HG03108 (cell line): ENCODE measurements at regions not wholly inside any gene's neighbourhood (a gene's known extent, or its start where the extent isn't known, plus 50 kb on each side); places are given as distances from the start of the nearest gene placed in this dataset.
"Not testable (repeated sequence)": the region's sequence is repeated elsewhere in the genome, so short reads cannot be mapped to it uniquely, and the experiment has no call there.

Source experiments
- ATAC-seq: cut with Tn5 transposase; IDR thresholded peaks from one replicate; pipeline ENCODE4 v1.9.1; 2021; ENCODE audit warnings: moderate library complexity; ENCODE audit not compliant: unreplicated experiment

- no peak for ATAC-seq
These were observed 415.4 kb upstream of the GRAMD2B start for GRCh38 chr5:126007841-126008240.

- ATAC-seq = no peak
These were observed 413.6 kb upstream of the GRAMD2B start for GRCh38 chr5:126009566-126009965.

DNA sequence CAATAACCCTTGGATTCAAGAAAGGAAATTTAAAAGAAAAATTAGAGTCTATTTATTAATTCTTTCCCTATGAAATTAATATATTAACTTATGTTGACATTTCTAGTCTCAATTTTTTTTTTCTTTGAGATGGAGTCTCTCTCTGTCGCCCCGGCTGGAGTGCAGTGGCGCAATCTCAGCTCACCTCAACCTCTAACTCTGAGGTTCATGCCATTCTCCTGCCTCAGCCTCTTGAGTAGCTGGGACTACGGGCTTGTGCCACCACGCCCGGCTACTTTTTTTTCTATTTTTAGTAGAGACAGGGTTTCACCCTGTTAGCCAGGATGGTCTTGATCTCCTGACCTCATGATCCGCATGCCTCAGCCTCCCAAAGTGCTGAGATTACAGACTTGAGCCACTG, 411.7 kb upstream of the GRAMD2B start:
- not testable (repeated sequence) for ATAC-seq

- no peak for ATAC-seq
These were observed 408.5 kb upstream of the GRAMD2B start for GRCh38 chr5:126014676-126015075.

- no peak for ATAC-seq
These were observed 407.7 kb upstream of the GRAMD2B start for GRCh38 chr5:126015235-126016181.

- no peak for ATAC-seq
These were observed 407.0 kb upstream of the GRAMD2B start for GRCh38 chr5:126016256-126016655.

- ATAC-seq = no peak
These were observed 406.1 kb upstream of the GRAMD2B start for GRCh38 chr5:126017096-126017495.

DNA sequence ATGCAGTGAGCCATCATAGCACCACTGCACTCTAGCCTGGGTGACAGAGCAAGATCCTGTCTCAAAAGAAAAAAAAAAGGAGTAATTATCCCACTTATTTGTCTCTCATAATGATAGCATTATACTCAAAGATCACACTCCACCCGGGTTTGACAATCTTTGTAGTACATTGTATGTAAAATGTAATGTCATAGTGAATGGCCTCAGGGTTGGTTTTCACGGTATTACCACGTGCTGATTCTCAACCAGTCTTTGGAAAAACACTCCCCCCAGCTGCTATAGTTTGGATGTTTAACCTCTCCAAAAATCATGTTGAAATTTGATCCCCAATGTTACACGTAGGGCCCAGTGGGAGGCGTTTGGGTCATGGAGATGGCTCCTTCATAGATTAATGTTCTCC, 402.4 kb upstream of the GRAMD2B start:
- no peak for ATAC-seq

- no peak for ATAC-seq
These were observed 399.2 kb upstream of the GRAMD2B start for GRCh38 chr5:126023994-126024441.

- no peak for ATAC-seq
These were observed 396.1 kb upstream of the GRAMD2B start for GRCh38 chr5:126027149-126027548.

DNA sequence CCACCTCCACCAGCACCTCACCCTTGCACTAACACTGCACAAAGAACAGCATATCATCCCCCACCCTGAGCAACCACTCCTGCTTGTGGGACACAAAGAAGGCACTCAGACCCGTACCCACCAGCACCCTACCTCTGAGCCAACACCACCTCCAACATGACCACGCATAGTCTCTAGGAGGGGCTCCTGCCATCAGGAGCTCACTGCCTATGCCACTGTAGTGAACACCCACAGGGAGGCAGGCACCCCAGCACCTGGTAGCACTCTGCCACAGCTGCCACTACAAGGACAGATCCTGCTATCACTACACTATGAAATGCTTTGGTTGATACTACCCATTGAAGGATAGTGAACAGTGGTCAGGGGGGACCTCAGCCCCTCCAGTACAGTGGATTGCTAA, 395.6 kb upstream of the GRAMD2B start:
- ATAC-seq = no peak

DNA sequence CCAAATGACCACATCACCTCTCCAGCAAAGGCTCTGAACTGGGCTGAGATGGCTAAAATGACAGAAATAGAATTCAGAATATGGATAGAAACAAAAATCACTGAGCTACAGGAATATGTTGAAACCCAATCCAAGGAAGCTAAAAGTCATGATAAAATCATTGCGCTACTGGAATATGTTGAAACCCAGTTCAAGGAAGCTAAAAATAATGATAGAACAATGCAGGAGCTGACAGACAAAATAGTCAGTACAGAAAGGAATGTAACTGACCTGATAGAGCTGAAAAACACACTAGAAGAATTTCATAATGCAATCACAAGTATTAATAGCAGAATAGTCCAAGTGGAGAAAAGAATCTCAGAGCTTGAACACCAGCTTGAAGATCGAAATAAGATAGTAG, 394.9 kb upstream of the GRAMD2B start:
- ATAC-seq = no peak

DNA sequence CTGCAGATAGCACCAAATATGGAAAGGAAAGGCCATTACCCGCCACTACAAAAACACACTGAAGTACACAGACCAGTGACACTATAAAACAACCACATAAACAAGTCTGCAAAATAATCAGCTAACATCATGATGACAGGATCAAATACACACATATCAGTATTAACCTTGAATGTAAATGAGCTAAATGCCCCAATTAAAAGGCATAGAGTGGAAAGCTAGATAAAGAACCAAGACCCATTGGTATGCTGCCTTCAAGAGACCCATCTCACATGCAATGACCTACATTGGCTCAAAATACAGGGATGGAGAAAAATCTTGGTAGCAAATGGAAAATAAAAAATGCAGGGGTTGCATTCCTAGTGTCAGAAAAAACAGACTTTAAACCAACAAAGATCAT, 393.9 kb upstream of the GRAMD2B start:
- ATAC-seq = not testable (repeated sequence)

GRCh38 chr5:126030698-126031097, 392.5 kb upstream of the GRAMD2B start:
- ATAC-seq = no peak

GRCh38 chr5:126031989-126032716, 391.1 kb upstream of the GRAMD2B start:
- no peak for ATAC-seq

DNA sequence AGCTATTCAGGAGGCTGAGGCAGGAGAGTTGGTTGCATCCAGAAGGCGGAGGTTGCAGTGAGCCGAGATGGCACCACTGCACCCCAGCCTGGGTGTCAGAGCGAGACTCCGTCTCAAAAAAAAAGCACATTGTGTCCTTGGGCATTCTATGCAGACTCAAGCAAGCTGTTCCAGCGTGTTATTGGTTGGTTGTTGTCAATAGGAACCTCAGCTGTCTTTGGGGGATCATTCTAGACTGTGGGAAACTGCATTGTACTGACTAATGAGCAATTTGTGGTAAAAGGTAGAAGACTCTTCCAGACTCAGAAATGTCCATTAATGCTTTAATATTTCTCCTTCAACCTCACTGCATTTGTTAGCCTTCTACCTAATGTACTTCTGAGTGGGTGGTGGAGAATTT, 379.5 kb upstream of the GRAMD2B start:
- no peak for ATAC-seq

GRCh38 chr5:126044111-126044668, 379.0 kb upstream of the GRAMD2B start:
- ATAC-seq = no peak

- ATAC-seq = no peak
These were observed 378.2 kb upstream of the GRAMD2B start for GRCh38 chr5:126044931-126045565.

- ATAC-seq = no peak
These were observed 376.9 kb upstream of the GRAMD2B start for GRCh38 chr5:126046318-126046717.

DNA sequence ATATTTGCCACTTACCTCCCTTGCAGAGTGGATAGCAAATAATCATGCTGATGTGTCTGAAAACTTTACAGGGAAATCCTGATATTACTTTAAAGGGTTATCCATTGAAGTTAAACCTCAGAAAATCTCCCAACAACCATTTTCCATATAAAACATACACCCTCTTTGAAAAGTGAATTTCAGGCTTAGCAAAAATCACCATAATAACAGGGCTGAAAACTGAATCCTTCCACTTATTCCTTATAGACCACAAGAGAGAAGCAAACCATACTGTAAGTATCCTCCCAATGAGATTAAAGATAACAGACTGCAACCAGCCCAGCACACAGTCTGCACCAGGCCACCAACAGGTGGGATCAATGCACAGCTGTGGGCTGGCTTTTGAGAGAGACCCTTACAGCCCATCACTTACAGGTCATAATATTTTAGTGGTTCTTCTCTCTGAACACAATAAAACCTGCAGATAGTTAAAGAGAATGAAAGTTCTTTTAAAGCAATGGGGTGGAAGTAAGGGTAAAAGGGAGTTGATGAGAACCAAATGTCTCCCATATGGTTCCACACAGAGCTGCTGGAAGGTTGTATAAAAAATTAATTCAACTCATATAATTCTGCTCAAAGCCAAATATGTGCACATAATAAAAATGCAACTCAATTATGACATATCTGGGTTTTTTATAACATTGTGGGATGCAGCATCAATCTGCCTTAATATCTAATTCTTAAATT, 376.2 kb upstream of the GRAMD2B start:
- no peak for ATAC-seq

DNA sequence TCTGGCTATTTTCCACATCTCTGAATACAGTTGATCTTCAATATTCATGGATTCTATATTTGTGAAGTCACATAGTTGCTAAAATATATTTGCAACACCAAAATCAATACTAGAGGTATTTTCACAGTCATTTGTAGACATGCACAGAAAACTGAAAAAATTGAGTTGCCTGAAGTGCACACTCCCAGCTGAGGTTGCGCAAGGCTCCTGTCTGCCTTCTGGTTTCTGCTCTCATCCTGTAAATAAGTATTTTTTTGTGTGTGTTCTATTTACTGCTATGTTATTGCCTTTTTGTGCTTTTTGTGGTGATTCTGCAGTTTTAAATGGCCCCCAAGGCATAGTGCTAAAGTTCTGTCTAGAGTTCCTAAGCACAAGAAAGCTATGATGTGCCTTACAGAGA, 371.1 kb upstream of the GRAMD2B start:
- no peak for ATAC-seq
